NCI-H1436 treated with DMSO at 0.1 percent for 48 hours (cell line): ENCODE measurements at regions not wholly inside any gene's neighbourhood (a gene's known extent, or its start where the extent isn't known, plus 50 kb on each side); places are given as distances from the start of the nearest gene placed in this dataset.
"Not testable (repeated sequence)": the region's sequence is repeated elsewhere in the genome, so short reads cannot be mapped to it uniquely, and the experiment has no call there.

ENCODE experiments used
- DNase-seq: peaks from one replicate; lab custom pipeline; 2025; lab: John Stamatoyannopoulos, UW

GRCh38 chr9:115668521-115668920, 485.1 kb upstream of the PAPPA start:
- DNase-seq = no peak

- DNase-seq = no peak
These were observed 482.2 kb upstream of the PAPPA start for GRCh38 chr9:115671236-115671962.

GRCh38 chr9:115671963-115672305, 481.7 kb upstream of the PAPPA start:
- no peak for DNase-seq

- no peak for DNase-seq
These were observed 480.9 kb upstream of the PAPPA start for GRCh38 chr9:115672477-115673316.

- DNase-seq = no peak
These were observed 480.0 kb upstream of the PAPPA start for GRCh38 chr9:115673599-115673998.

- DNase-seq = no peak
These were observed 479.5 kb upstream of the PAPPA start for GRCh38 chr9:115674091-115674490.

GRCh38 chr9:115675834-115676233, 477.8 kb upstream of the PAPPA start:
- DNase-seq = no peak

- DNase-seq = no peak
These were observed 473.4 kb upstream of the PAPPA start for GRCh38 chr9:115680231-115680630.

- no peak for DNase-seq
These were observed 472.0 kb upstream of the PAPPA start for GRCh38 chr9:115681585-115681984.

- DNase-seq = no peak
These were observed 467.5 kb upstream of the PAPPA start for GRCh38 chr9:115686069-115686468.

GRCh38 chr9:115687356-115687755, 466.2 kb upstream of the PAPPA start:
- no peak for DNase-seq

GRCh38 chr9:115689331-115689730, 464.3 kb upstream of the PAPPA start:
- no peak for DNase-seq

- DNase-seq = no peak
These were observed 462.6 kb upstream of the PAPPA start for GRCh38 chr9:115690786-115691496.

GRCh38 chr9:115691693-115692092, 461.9 kb upstream of the PAPPA start:
- no peak for DNase-seq

GRCh38 chr9:115692868-115693267, 460.7 kb upstream of the PAPPA start:
- not testable (repeated sequence) for DNase-seq

GRCh38 chr9:115694014-115694413, 459.6 kb upstream of the PAPPA start:
- DNase-seq = no peak

GRCh38 chr9:115694991-115695390, 458.6 kb upstream of the PAPPA start:
- no peak for DNase-seq

- no peak for DNase-seq
These were observed 440.6 kb upstream of the PAPPA start for GRCh38 chr9:115712981-115713380.

- no peak for DNase-seq
These were observed 437.9 kb upstream of the PAPPA start for GRCh38 chr9:115715666-115716065.

GRCh38 chr9:115717298-115717697, 436.3 kb upstream of the PAPPA start:
- no peak for DNase-seq

GRCh38 chr9:115717711-115718173, 435.8 kb upstream of the PAPPA start:
- DNase-seq = no peak

- DNase-seq = no peak
These were observed 423.2 kb upstream of the PAPPA start for GRCh38 chr9:115730396-115730795.

- DNase-seq = no peak
These were observed 422.7 kb upstream of the PAPPA start for GRCh38 chr9:115730845-115731244.
